Gastrocnemius medialis (tissue), 4 donors: ENCODE measurements at regions not wholly inside any gene's neighbourhood (a gene's known extent, or its start where the extent isn't known, plus 50 kb on each side); places are given as distances from the start of the nearest gene placed in this dataset.

ENCODE experiments used
- CTCF ChIP-seq, 5 experiments: fragments of 450-650 bp in 3 of 5; fragments of 200-600 bp in 2 of 5; sonication (generic) in 2 of 5; IDR thresholded peaks in 4 of 5; conservative IDR thresholded peaks in 1 of 5; 1 replicate in 4 of 5; 2 replicates in 1 of 5; pipeline ENCODE4 v1.5.1; 2016 to 2019; ENCODE audit warnings: antibody characterized with exemption in 5 of 5, mild to moderate bottlenecking in 3 of 5, moderate library complexity in 3 of 5
- POLR2A ChIP-seq, 2 donors: fragments of 450-650 bp; IDR thresholded peaks; one replicate each; pipeline ENCODE4 v1.6.1; 2017; ENCODE audit warnings: antibody characterized with exemption in 2 of 2, mild to moderate bottlenecking in 2 of 2, moderate library complexity in 2 of 2

GRCh38 chr20:40416274-40416673, 272.8 kb downstream of the MAFB start:
- TF ChIP-seq POLR2A (IDR thresholded peaks at IDR 0.05) = no peak
- TF ChIP-seq CTCF (IDR thresholded peaks at IDR 0.05 in 4 of 5, conservative IDR thresholded peaks at IDR 0.05 in 1 of 5) = no peak
